Endothelial cell of umbilical vein (primary cell): ENCODE measurements at regions not wholly inside any gene's neighbourhood (a gene's known extent, or its start where the extent isn't known, plus 50 kb on each side); places are given as distances from the start of the nearest gene placed in this dataset.
"Not testable (repeated sequence)": the region's sequence is repeated elsewhere in the genome, so short reads cannot be mapped to it uniquely, and the experiment has no call there.

Experiments
- CTCF ChIP-seq, 2 donors: IDR thresholded peaks; 1 replicate in 1 of 2; 2 replicates in 1 of 2; pipeline ENCODE4 v1.5.1; 2011; ENCODE audit warnings: low read length in 2 of 2, mild to moderate bottlenecking in 2 of 2, moderate library complexity in 2 of 2, control low read depth in 1 of 2, inconsistent platforms in 1 of 2, low read depth in 1 of 2; ENCODE audit not compliant: insufficient read depth in 1 of 2; ENCODE audit errors: extremely low read depth in 1 of 2
- POLR2A ChIP-seq: IDR thresholded peaks from 2 replicates; pipeline ENCODE4 v1.6.1; 2012; ENCODE audit warnings: low read depth, mild to moderate bottlenecking, control low read depth, low read length
- TF ChIP-seq, protein P1 (sequence below): IDR thresholded peaks from 2 replicates; pipeline ENCODE4 v1.6.1; 2011; ENCODE audit not compliant: insufficient read depth, insufficient read length

DNA sequence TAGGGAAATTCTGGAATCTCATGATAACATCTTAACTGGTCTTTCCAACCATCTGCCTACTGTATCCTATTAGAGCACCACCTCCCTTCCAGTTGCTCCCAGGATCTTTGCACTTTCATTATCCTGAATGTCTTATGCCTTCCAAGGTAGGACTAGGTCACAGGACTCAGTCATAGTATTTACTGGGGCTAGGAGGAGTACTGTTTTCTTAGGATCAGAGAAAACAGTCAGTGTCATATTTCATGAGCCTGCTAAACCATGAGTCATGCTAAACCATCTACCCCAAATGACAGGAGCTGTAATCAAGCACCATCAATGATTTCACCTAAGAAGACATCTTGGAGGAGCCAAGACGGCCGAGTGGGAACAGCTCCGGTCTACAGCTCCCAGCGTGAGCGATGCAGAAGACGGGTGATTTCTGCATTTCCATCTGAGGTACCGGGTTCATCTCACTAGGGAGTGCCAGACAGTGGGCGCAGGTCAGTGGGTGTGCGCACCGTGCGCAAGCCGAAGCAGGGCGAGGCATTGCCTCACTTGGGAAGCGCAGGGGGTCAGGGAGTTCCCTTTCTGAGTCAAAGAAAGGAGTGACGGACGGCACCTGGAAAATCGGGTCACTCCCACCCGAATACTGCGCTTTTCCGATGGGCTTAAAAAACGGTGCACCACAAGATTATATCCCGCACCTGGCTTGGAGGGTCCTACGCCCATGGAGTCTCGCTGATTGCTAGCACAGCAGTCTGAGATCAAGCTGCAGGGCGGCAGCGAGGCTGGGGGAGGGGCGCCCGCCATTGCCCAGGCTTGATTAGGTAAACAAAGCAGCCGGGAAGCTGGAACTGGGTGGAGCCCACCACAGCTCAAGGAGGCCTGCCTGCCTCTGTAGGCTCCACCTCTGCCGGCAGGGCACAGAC lies 1439.2 kb upstream of the ACVR2A start:
- not testable (repeated sequence) for TF ChIP-seq POLR2A; CTCF (IDR thresholded peaks at IDR 0.05; ENCODE audit: extremely low read depth in 1 of 2, insufficient read depth in 1 of 2, low read depth in 1 of 2, low read length in 2 of 2)
- TF ChIP-seq, protein P1, sequence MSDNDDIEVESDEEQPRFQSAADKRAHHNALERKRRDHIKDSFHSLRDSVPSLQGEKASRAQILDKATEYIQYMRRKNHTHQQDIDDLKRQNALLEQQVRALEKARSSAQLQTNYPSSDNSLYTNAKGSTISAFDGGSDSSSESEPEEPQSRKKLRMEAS = not testable (repeated sequence)
